Thoracic aorta (tissue), 2 donors: ENCODE measurements at regions not wholly inside any gene's neighbourhood (a gene's known extent, or its start where the extent isn't known, plus 50 kb on each side); places are given as distances from the start of the nearest gene placed in this dataset.
A peak's percentile ranks its signal among the peaks of the same experiment; 100 is the strongest.

Experiments used
- ATAC-seq: fragments of 150-250 bp; one replicate; pipeline ENCODE4 v1.8.0; 2017; ENCODE audit warnings: low read depth; ENCODE audit not compliant: insufficient number of reproducible peaks, low FRiP score
- DNase-seq: peaks from one replicate; pipeline ENCODE4 v3.0.0-alpha.2; 2020; ENCODE audit warnings: low spot score
- H3K27ac ChIP-seq, 2 donors: fragments of 200-600 bp; sonication (generic); 1 replicate in 1 of 2; 2 replicates in 1 of 2; pipeline ENCODE4 v1.5.1; 2016; ENCODE audit warnings: mild to moderate bottlenecking in 2 of 2, moderate library complexity in 2 of 2
- H3K27me3 ChIP-seq: fragments of 200-600 bp; sonication (generic); replicated peaks from 2 replicates; pipeline ENCODE4 v1.6.0; 2016; ENCODE audit warnings: mild to moderate bottlenecking; ENCODE audit not compliant: insufficient read depth
- H3K36me3 ChIP-seq: fragments of 200-600 bp; sonication (generic); one replicate; pipeline ENCODE4 v1.5.1; 2016
- H3K4me1 ChIP-seq, 2 donors: fragments of 200-600 bp; sonication (generic); 1 replicate in 1 of 2; 2 replicates in 1 of 2; pipeline versions ENCODE4 v1.5.1 to v1.6.0; 2016; ENCODE audit warnings: low read depth in 2 of 2, mild to moderate bottlenecking in 1 of 2; ENCODE audit not compliant: control insufficient read depth in 1 of 2
- H3K4me3 ChIP-seq: fragments of 200-600 bp; sonication (generic); 2 replicates; pipeline ENCODE4 v1.5.1; 2016; ENCODE audit warnings: mild to moderate bottlenecking
- H3K9me3 ChIP-seq: fragments of 200-600 bp; sonication (generic); 2 replicates; pipeline ENCODE4 v1.5.1; 2016
- CTCF ChIP-seq: fragments of 200-600 bp; sonication (generic); IDR thresholded peaks from one replicate; pipeline ENCODE4 v1.5.1; 2019; ENCODE audit warnings: antibody characterized with exemption

- H3K4me1 ChIP-seq: no peaks in the 10 kb centered on the region
- ATAC-seq: no peak
- no peak for DNase-seq
- no peaks in the 10 kb centered on the region for H3K36me3 ChIP-seq
- no peak overlapping the region for H3K4me3 ChIP-seq
- H3K9me3 ChIP-seq: no peaks in the 10 kb centered on the region
- TF ChIP-seq CTCF: no peak
- no peak overlapping the region for H3K27ac ChIP-seq
- no peaks in the 10 kb centered on the region for H3K27me3 ChIP-seq
Observed at GRCh38 chr2:121015971-121016485, 269.0 kb downstream of the TFCP2L1 start.

- H3K4me1 ChIP-seq: peaks cover 0 to 9% of the 10 kb centered on the region in 2 donors
- ATAC-seq: no peak
- TF ChIP-seq CTCF: no peak
Observed at GRCh38 chr2:121017396-121017795, 267.6 kb downstream of the TFCP2L1 start.

GRCh38 chr2:121018136-121019061 lies 266.6 kb downstream of the TFCP2L1 start:
- no peak for TF ChIP-seq CTCF
- Histone ChIP-seq H3K4me1 (peaks cover 0 to 9% of the 10 kb centered on the region in 2 donors), H3K27ac (no peak overlapping the region), H3K27me3 (no peaks in the 10 kb centered on the region), H3K36me3 (no peaks in the 10 kb centered on the region), H3K4me3 (peak overlapping the region; percentile 54), H3K9me3 (no peaks in the 10 kb centered on the region)
- ATAC-seq (no peak), DNase-seq (no peak)

More at GRCh38 chr2:121017396-121017795, 267.6 kb downstream of the TFCP2L1 start:
- Histone ChIP-seq H3K9me3 (no peaks in the 10 kb centered on the region), H3K27ac (no peak overlapping the region), H3K4me3 (no peak overlapping the region), H3K36me3 (no peaks in the 10 kb centered on the region), H3K27me3 (no peaks in the 10 kb centered on the region)
- no peak for DNase-seq

GRCh38 chr2:121019071-121019470 lies 265.9 kb downstream of the TFCP2L1 start:
- Histone ChIP-seq H3K4me1 (peaks cover 0 to 9% of the 10 kb centered on the region in 2 donors), H3K4me3 (peak overlapping the region; percentile 54), H3K27me3 (no peaks in the 10 kb centered on the region), H3K27ac (no peak overlapping the region), H3K36me3 (no peaks in the 10 kb centered on the region), H3K9me3 (no peaks in the 10 kb centered on the region)
- TF ChIP-seq CTCF: no peak
- DNase-seq (no peak), ATAC-seq (no peak)

- H3K4me1 ChIP-seq: peaks cover 0 to 9% of the 10 kb centered on the region in 2 donors
- H3K27ac ChIP-seq: no peak overlapping the region
- H3K9me3 ChIP-seq: no peaks in the 10 kb centered on the region
- no peaks in the 10 kb centered on the region for H3K36me3 ChIP-seq
- no peak overlapping the region for H3K4me3 ChIP-seq
- ATAC-seq (no peak), DNase-seq (no peak)
- H3K27me3 ChIP-seq: no peaks in the 10 kb centered on the region
- no peak for TF ChIP-seq CTCF
Observed at GRCh38 chr2:121019756-121020155, 265.2 kb downstream of the TFCP2L1 start.
